Sigmoid colon (tissue), 6 donors: ENCODE measurements at regions not wholly inside any gene's neighbourhood (a gene's known extent, or its start where the extent isn't known, plus 50 kb on each side); places are given as distances from the start of the nearest gene placed in this dataset.

ENCODE experiments used
- DNase-seq: peaks from one replicate; pipeline ENCODE4 v3.0.0-alpha.2; 2019
- H3K27ac ChIP-seq, 4 donors: fragments of 200-600 bp; sonication (generic); one replicate each; pipeline ENCODE4 v1.5.1; 2016 to 2019; ENCODE audit warnings: mild to moderate bottlenecking in 1 of 4
- H3K27me3 ChIP-seq, 3 donors: fragments of 200-600 bp; sonication (generic); one replicate each; pipeline ENCODE4 v1.5.1; 2019; ENCODE audit warnings: mild to moderate bottlenecking in 1 of 3
- H3K36me3 ChIP-seq, 4 donors: fragments of 200-600 bp; sonication (generic); one replicate each; pipeline ENCODE4 v1.5.1; 2016 to 2019
- H3K4me1 ChIP-seq, 4 donors: fragments of 200-600 bp; sonication (generic); one replicate each; pipeline ENCODE4 v1.5.1; 2017 to 2019
- H3K4me3 ChIP-seq, 4 donors: fragments of 200-600 bp; sonication (generic); one replicate each; pipeline ENCODE4 v1.5.1; 2017 to 2019; ENCODE audit warnings: mild to moderate bottlenecking in 2 of 4, moderate library complexity in 1 of 4
- H3K9me3 ChIP-seq, 4 donors: fragments of 200-600 bp in 3 of 4; sonication (generic) in 3 of 4; one replicate each; pipeline versions ENCODE4 v1.5.1 to v1.6.1; 2013 to 2019
- EP300 ChIP-seq, 4 donors: sonication (generic); formaldehyde crosslinking; IDR thresholded peaks; one replicate each; pipeline ENCODE4 v1.6.1; 2017; ENCODE audit warnings: antibody characterized with exemption in 4 of 4
- POLR2A ChIP-seq, 2 donors: fragments of 450-650 bp; IDR thresholded peaks; one replicate each; pipeline ENCODE4 v1.6.1; 2016; ENCODE audit warnings: antibody characterized with exemption in 2 of 2, mild to moderate bottlenecking in 2 of 2, moderate library complexity in 2 of 2
- POLR2AphosphoS5 ChIP-seq, 4 donors: sonication (generic); formaldehyde crosslinking; IDR thresholded peaks; one replicate each; pipeline ENCODE4 v1.6.1; 2017; ENCODE audit warnings: antibody characterized with exemption in 4 of 4
- WGBS, 2 donors: extraction: QIAGEN DNeasy Blood & Tissue Kit; methylation state at CpG; one replicate each; pipeline ENCODE4 v1.1.7; 2013; 5-methylcytosine and 5-hydroxymethylcytosine counted together
- intact Hi-C: fragments of 100-400 bp; cut with DNase I; formaldehyde crosslinking; loops from one replicate; pipeline ENCODE4 v1.15.1; 2023
- TF ChIP-seq, protein P1 (sequence below), 4 experiments: fragments of 450-650 bp in 3 of 4; fragments of 200-600 bp in 1 of 4; IDR thresholded peaks; one replicate each; pipeline ENCODE4 v1.5.1; 2016 to 2019; ENCODE audit warnings: antibody characterized with exemption in 4 of 4, mild to moderate bottlenecking in 3 of 4, moderate library complexity in 2 of 4
- donor health status: healthy with polysubstance abuse.
- donor health status: healthy.

- DNase-seq, result no peak
- no peaks in the 10 kb centered on the region for H3K9me3 ChIP-seq
- no peak overlapping the region for H3K27ac ChIP-seq
- no peaks in the 10 kb centered on the region for H3K4me1 ChIP-seq
- TF ChIP-seq EP300 (IDR thresholded peaks at IDR 0.05) (no peak), POLR2A (IDR thresholded peaks at IDR 0.05) (no peak), POLR2AphosphoS5 (IDR thresholded peaks at IDR 0.05) (no peak)
- TF ChIP-seq, protein P1, sequence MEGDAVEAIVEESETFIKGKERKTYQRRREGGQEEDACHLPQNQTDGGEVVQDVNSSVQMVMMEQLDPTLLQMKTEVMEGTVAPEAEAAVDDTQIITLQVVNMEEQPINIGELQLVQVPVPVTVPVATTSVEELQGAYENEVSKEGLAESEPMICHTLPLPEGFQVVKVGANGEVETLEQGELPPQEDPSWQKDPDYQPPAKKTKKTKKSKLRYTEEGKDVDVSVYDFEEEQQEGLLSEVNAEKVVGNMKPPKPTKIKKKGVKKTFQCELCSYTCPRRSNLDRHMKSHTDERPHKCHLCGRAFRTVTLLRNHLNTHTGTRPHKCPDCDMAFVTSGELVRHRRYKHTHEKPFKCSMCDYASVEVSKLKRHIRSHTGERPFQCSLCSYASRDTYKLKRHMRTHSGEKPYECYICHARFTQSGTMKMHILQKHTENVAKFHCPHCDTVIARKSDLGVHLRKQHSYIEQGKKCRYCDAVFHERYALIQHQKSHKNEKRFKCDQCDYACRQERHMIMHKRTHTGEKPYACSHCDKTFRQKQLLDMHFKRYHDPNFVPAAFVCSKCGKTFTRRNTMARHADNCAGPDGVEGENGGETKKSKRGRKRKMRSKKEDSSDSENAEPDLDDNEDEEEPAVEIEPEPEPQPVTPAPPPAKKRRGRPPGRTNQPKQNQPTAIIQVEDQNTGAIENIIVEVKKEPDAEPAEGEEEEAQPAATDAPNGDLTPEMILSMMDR (IDR thresholded peaks at IDR 0.05), result no peak
- no peak overlapping the region for H3K4me3 ChIP-seq
- H3K27me3 ChIP-seq, result no peaks in the 10 kb centered on the region
- H3K36me3 ChIP-seq, result no peaks in the 10 kb centered on the region
- intact Hi-C loops, result no loop called here
Observed at GRCh38 chr7:85659364-85659763, 472.5 kb upstream of the SEMA3D start.

GRCh38 chr7:85655252-85655651 is 468.4 kb upstream of the SEMA3D start:
- TF ChIP-seq, protein P1 (IDR thresholded peaks at IDR 0.05), result no peak
- no peak for TF ChIP-seq POLR2AphosphoS5 (IDR thresholded peaks at IDR 0.05)
- TF ChIP-seq EP300 (IDR thresholded peaks at IDR 0.05), result no peak
- TF ChIP-seq POLR2A (IDR thresholded peaks at IDR 0.05), result no peak
- no peak for DNase-seq
- Histone ChIP-seq H3K9me3 (no peaks in the 10 kb centered on the region), H3K27ac (no peak overlapping the region), H3K36me3 (no peaks in the 10 kb centered on the region), H3K27me3 (no peaks in the 10 kb centered on the region), H3K4me1 (no peaks in the 10 kb centered on the region), H3K4me3 (no peak overlapping the region)
- intact Hi-C loops, result no loop called here
- WGBS, 2 donors, result 82 to 90% methylated on average over 5 of the region's 5 CpGs

DNA sequence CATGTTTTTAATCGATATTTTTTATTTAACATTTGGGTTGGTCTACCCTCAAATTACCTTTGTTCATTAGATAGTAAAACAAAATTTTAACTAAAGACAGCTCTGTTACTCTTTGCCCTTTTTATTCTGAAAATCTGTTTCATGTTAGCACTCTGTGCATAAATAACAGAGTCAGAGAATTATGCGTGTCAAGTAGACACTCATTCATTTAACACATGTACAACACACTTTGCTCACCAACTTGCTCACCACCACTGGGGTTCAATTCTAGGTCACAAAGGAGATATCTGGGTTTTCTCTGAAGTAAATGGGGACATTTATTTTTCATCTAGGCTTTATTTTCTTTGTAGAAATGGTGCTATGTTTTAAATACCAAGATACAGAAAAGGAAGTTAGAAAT is 457.4 kb upstream of the SEMA3D start:
- 84 to 89% methylated on average over 2 of the region's 2 CpGs for WGBS, 2 donors
- no peak for DNase-seq
- no peak overlapping the region for H3K27ac ChIP-seq
- no peaks in the 10 kb centered on the region for H3K36me3 ChIP-seq
- H3K27me3 ChIP-seq, result no peaks in the 10 kb centered on the region
- no peak overlapping the region for H3K4me3 ChIP-seq
- no peak for TF ChIP-seq EP300 (IDR thresholded peaks at IDR 0.05)
- TF ChIP-seq, protein P1 (IDR thresholded peaks at IDR 0.05), result no peak
- TF ChIP-seq POLR2AphosphoS5 (IDR thresholded peaks at IDR 0.05), result no peak
- no peak for TF ChIP-seq POLR2A (IDR thresholded peaks at IDR 0.05)
- no peaks in the 10 kb centered on the region for H3K4me1 ChIP-seq
- no peaks in the 10 kb centered on the region for H3K9me3 ChIP-seq
- intact Hi-C loops, result no loop called here

DNA sequence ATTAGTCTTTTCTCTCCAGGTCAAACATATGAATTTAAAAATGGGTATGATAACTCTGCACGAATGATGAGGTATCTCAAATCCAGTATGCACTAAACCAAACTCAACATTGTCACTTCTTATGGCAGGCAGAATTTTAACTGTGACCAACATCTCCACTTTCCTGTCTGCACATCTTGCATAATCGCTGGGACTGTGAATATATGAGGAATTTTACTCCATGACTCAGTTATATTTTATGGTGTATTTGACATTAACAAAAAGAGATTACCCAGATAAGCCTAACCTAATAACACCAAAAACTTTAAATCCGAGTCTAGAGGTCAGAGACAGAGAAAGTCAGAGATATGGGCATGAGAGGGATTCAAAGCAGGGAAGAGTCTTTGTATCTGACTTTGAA is 454.5 kb upstream of the SEMA3D start:
- no peak overlapping the region for H3K4me3 ChIP-seq
- DNase-seq, result no peak
- WGBS, 2 donors, result 65 to 75% methylated on average over 3 of the region's 3 CpGs
- intact Hi-C loops, result no loop called here
- H3K9me3 ChIP-seq, result no peaks in the 10 kb centered on the region
- no peaks in the 10 kb centered on the region for H3K27me3 ChIP-seq
- H3K4me1 ChIP-seq, result no peaks in the 10 kb centered on the region
- no peak overlapping the region for H3K27ac ChIP-seq
- H3K36me3 ChIP-seq, result no peaks in the 10 kb centered on the region
- TF ChIP-seq, protein P1 (IDR thresholded peaks at IDR 0.05), result no peak
- TF ChIP-seq POLR2A (IDR thresholded peaks at IDR 0.05), result no peak
- TF ChIP-seq EP300 (IDR thresholded peaks at IDR 0.05), result no peak
- no peak for TF ChIP-seq POLR2AphosphoS5 (IDR thresholded peaks at IDR 0.05)

GRCh38 chr7:85638394-85638793 is 451.5 kb upstream of the SEMA3D start:
- DNase-seq, result no peak
- H3K4me1 ChIP-seq, result no peaks in the 10 kb centered on the region
- H3K27me3 ChIP-seq, result no peaks in the 10 kb centered on the region
- no peak overlapping the region for H3K27ac ChIP-seq
- TF ChIP-seq POLR2A (IDR thresholded peaks at IDR 0.05) (no peak), EP300 (IDR thresholded peaks at IDR 0.05) (no peak), POLR2AphosphoS5 (IDR thresholded peaks at IDR 0.05) (no peak)
- TF ChIP-seq, protein P1 (IDR thresholded peaks at IDR 0.05), result no peak
- H3K4me3 ChIP-seq, result no peak overlapping the region
- H3K36me3 ChIP-seq, result no peaks in the 10 kb centered on the region
- no peaks in the 10 kb centered on the region for H3K9me3 ChIP-seq
- 72 to 82% methylated on average over 1 of the region's 1 CpG for whole genome bisulfite sequencing, 2 donors
- intact Hi-C loops, result no loop called here
